Neural cell (in vitro differentiated cells): ENCODE measurements at regions not wholly inside any gene's neighbourhood (a gene's known extent, or its start where the extent isn't known, plus 50 kb on each side); places are given as distances from the start of the nearest gene placed in this dataset.

ENCODE experiments used
- H2AFZ ChIP-seq: fragments of 200-600, 300-800 bp; sonication (generic), shearing (Covaris generic); 2 replicates; pipeline ENCODE4 v1.6.0; 2014; ENCODE audit warnings: low read depth, mild to moderate bottlenecking, antibody characterized with exemption, low read length, moderate library complexity
- H3F3A ChIP-seq: fragments of 200-600 bp; shearing (Covaris generic); 2 replicates; pipeline ENCODE4 v1.6.1; 2016; ENCODE audit warnings: mild to moderate bottlenecking, moderate library complexity, mixed read lengths, antibody characterized with exemption, low read length; ENCODE audit not compliant: insufficient read depth, poor library complexity, severe bottlenecking
- H3K27ac ChIP-seq: fragments of 200-600, 300-800 bp; sonication (generic), shearing (Covaris generic); 2 replicates; pipeline ENCODE4 v1.5.1; 2014; ENCODE audit warnings: mild to moderate bottlenecking, low read length, moderate library complexity
- H3K27me3 ChIP-seq: fragments of 300-800, 200-600 bp; sonication (generic), shearing (Covaris generic); 2 replicates; pipeline ENCODE4 v1.6.0; 2014; ENCODE audit warnings: mild to moderate bottlenecking, low read depth, low read length, moderate library complexity; ENCODE audit not compliant: insufficient read depth
- H3K36me3 ChIP-seq: fragments of 300-800, 200-600 bp; sonication (generic), shearing (Covaris generic); 2 replicates; pipeline ENCODE4 v1.5.1; 2014; ENCODE audit warnings: mild to moderate bottlenecking, antibody characterized with exemption, low read length, moderate library complexity; ENCODE audit not compliant: insufficient read depth
- H3K4me2 ChIP-seq: fragments of 300-800, 200-600 bp; sonication (generic), shearing (Covaris generic); 2 replicates; pipeline ENCODE4 v1.6.0; 2014; ENCODE audit warnings: mild to moderate bottlenecking, low read length
- H3K4me3 ChIP-seq: fragments of 300-800, 200-600 bp; sonication (generic), shearing (Covaris generic); 2 replicates; pipeline ENCODE4 v1.5.1; 2014; ENCODE audit warnings: mild to moderate bottlenecking, low read length, moderate library complexity
- H3K79me2 ChIP-seq: fragments of 200-600 bp; shearing (Covaris generic); replicated peaks from 2 replicates; pipeline ENCODE4 v1.6.0; 2014; ENCODE audit warnings: mild to moderate bottlenecking, low read length, moderate library complexity; ENCODE audit not compliant: insufficient read depth
- H3K9ac ChIP-seq: fragments of 300-800, 200-600 bp; sonication (generic), shearing (Covaris generic); 2 replicates; pipeline ENCODE4 v1.6.1; 2016; ENCODE audit warnings: mild to moderate bottlenecking, low read length, mixed read lengths
- H3K9me2 ChIP-seq: fragments of 200-600 bp; shearing (Covaris generic); 2 replicates; pipeline ENCODE4 v1.6.1; 2016; ENCODE audit warnings: mild to moderate bottlenecking, low read length, mixed read lengths; ENCODE audit not compliant: insufficient read depth
- H3K9me3 ChIP-seq: fragments of 200-600, 300-800 bp; sonication (generic), shearing (Covaris generic); 2 replicates; pipeline ENCODE4 v1.6.1; 2016; ENCODE audit warnings: mild to moderate bottlenecking, mixed run types, low read length, moderate library complexity, mixed read lengths
- H4K20me1 ChIP-seq: fragments of 200-600 bp; shearing (Covaris generic); 2 replicates; pipeline ENCODE4 v1.6.1; 2016; ENCODE audit warnings: mild to moderate bottlenecking, mixed run types; ENCODE audit not compliant: insufficient read depth
- CTCF ChIP-seq: fragments of 450-650 bp; IDR thresholded peaks from 2 replicates; pipeline ENCODE4 v1.5.1; 2014; ENCODE audit warnings: antibody characterized with exemption, mild to moderate bottlenecking, moderate library complexity; ENCODE audit not compliant: poor library complexity, severe bottlenecking
- EP300 ChIP-seq: fragments of 450-650 bp; conservative IDR thresholded peaks from 2 replicates; pipeline ENCODE4 v1.6.1; 2014; ENCODE audit warnings: antibody characterized with exemption, mild to moderate bottlenecking, moderate library complexity; ENCODE audit not compliant: poor library complexity, severe bottlenecking
- EZH2 ChIP-seq: fragments of 200-600, 300-800 bp; shearing (Covaris generic), sonication (generic); IDR thresholded peaks from 2 replicates; pipeline ENCODE4 v1.6.1; 2014; ENCODE audit warnings: antibody characterized with exemption, low read length, borderline replicate concordance, mild to moderate bottlenecking; ENCODE audit not compliant: insufficient read depth, poor library complexity, severe bottlenecking
- MXI1 ChIP-seq: fragments of 450-650 bp; conservative IDR thresholded peaks from 2 replicates; pipeline ENCODE4 v1.6.1; 2014; ENCODE audit warnings: antibody characterized with exemption, mild to moderate bottlenecking; ENCODE audit not compliant: poor library complexity, severe bottlenecking
- POLR2AphosphoS5 ChIP-seq: IDR thresholded peaks from 2 replicates; pipeline ENCODE4 v1.6.1; 2012
- RAD21 ChIP-seq: fragments of 450-650 bp; conservative IDR thresholded peaks from 2 replicates; pipeline ENCODE4 v1.6.1; 2014; ENCODE audit warnings: antibody characterized with exemption, mild to moderate bottlenecking, moderate library complexity
- REST ChIP-seq: IDR thresholded peaks from 2 replicates; pipeline ENCODE4 v1.6.1; 2012; ENCODE audit warnings: borderline replicate concordance
- SMC3 ChIP-seq: fragments of 450-650 bp; conservative IDR thresholded peaks from 2 replicates; pipeline ENCODE4 v1.6.1; 2014; ENCODE audit warnings: antibody characterized with exemption, mild to moderate bottlenecking, moderate library complexity; ENCODE audit not compliant: poor library complexity
- TAF1 ChIP-seq: IDR thresholded peaks from 2 replicates; pipeline ENCODE4 v1.6.1; 2012; ENCODE audit warnings: low read depth

GRCh38 chr4:156330436-156331031 lies 376.9 kb upstream of the CTSO start:
- Histone ChIP-seq H3K4me3 (no peak overlapping the region), H3K4me2 (no peak overlapping the region), H3K27ac (no peak overlapping the region), H3K9me2 (no peaks in the 10 kb centered on the region), H4K20me1 (no peaks in the 10 kb centered on the region), H3K36me3 (no peaks in the 10 kb centered on the region), H3K9me3 (no peaks in the 10 kb centered on the region), H3K9ac (no peak overlapping the region), H3F3A (no peaks in the 10 kb centered on the region), H3K27me3 (no peaks in the 10 kb centered on the region), H2AFZ (no peak overlapping the region), H3K79me2 (no peaks in the 10 kb centered on the region)
- no peak for TF ChIP-seq MXI1
- no peak for TF ChIP-seq CTCF
- no peak for TF ChIP-seq POLR2AphosphoS5
- TF ChIP-seq EP300 = no peak
- no peak for TF ChIP-seq RAD21
- no peak for TF ChIP-seq TAF1
- TF ChIP-seq REST = no peak
- no peak for TF ChIP-seq SMC3
- TF ChIP-seq EZH2 = no peak

GRCh38 chr4:156329779-156330178 lies 376.1 kb upstream of the CTSO start:
- H2AFZ ChIP-seq = no peak overlapping the region
- no peaks in the 10 kb centered on the region for H3K36me3 ChIP-seq
- H3K27ac ChIP-seq = no peak overlapping the region
- no peak for TF ChIP-seq CTCF
- TF ChIP-seq SMC3 = no peak
- no peak for TF ChIP-seq RAD21
- no peak for TF ChIP-seq MXI1
- no peak for TF ChIP-seq TAF1
- TF ChIP-seq EZH2 = no peak
- TF ChIP-seq POLR2AphosphoS5 = no peak
- TF ChIP-seq REST = no peak
- no peak for TF ChIP-seq EP300
- H4K20me1 ChIP-seq = no peaks in the 10 kb centered on the region
- H3K79me2 ChIP-seq = no peaks in the 10 kb centered on the region
- H3K4me2 ChIP-seq = no peak overlapping the region
- no peak overlapping the region for H3K4me3 ChIP-seq
- no peaks in the 10 kb centered on the region for H3K27me3 ChIP-seq
- no peak overlapping the region for H3K9ac ChIP-seq
- no peaks in the 10 kb centered on the region for H3K9me2 ChIP-seq
- no peaks in the 10 kb centered on the region for H3F3A ChIP-seq
- H3K9me3 ChIP-seq = no peaks in the 10 kb centered on the region
